ENCODE measurements at regions not wholly inside any gene's neighbourhood (a gene's known extent, or its start where the extent isn't known, plus 50 kb on each side); places are given as distances from the start of the nearest gene placed in this dataset.

- WGBS, 2 donors, result 63 to 70% methylated on average over 4 of the region's 4 CpGs
Observed at GRCh38 chr11:116072133-116072532, 567.9 kb upstream of the CADM1 start.

DNA sequence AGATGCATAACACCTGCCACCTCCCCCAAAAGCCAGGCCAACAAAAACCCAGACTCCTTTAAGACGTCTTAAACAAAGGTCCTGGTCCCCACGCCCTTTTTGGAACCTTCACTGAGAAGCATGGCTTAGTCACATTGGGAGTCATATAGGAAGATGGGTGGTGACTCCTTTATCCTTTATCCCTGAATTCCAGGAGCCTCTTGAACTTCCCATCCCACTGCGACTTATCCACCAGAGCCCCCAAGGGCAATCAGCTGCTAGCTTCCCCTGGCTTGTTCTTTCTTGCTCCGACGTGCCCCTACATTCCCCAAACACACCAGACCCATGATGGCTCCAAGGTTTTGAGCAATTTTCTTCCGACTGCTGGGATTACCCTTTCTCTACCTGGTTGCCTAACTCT is 567.0 kb upstream of the CADM1 start:
- WGBS, 2 donors, result 84 to 86% methylated on average over 6 of the region's 6 CpGs
- no peaks in the 10 kb centered on the region for H3K27me3 ChIP-seq
- DNase-seq, result no peak
- H3K27ac ChIP-seq, result no peak overlapping the region
- no peaks in the 10 kb centered on the region for H3K9me3 ChIP-seq
- H3K4me1 ChIP-seq, result no peaks in the 10 kb centered on the region
- H3K36me3 ChIP-seq (ENCODE audit: low read depth, missing control alignments), result no peaks in the 10 kb centered on the region
- TF ChIP-seq CTCF (IDR thresholded peaks at IDR 0.05), result no peak
- no peak for TF ChIP-seq POLR2A (IDR thresholded peaks at IDR 0.05)
- H3K4me3 ChIP-seq, result no peak overlapping the region
- intact Hi-C loops (cut with DNase I; ENCODE audit: low total_unique reads), result no loop called here

More at GRCh38 chr11:116072133-116072532, 567.9 kb upstream of the CADM1 start:
- H3K4me1 ChIP-seq, result no peaks in the 10 kb centered on the region
- DNase-seq, result no peak
- intact Hi-C loops (cut with DNase I; ENCODE audit: low total_unique reads), result no loop called here
- H3K27ac ChIP-seq, result no peak overlapping the region
- no peaks in the 10 kb centered on the region for H3K36me3 ChIP-seq (ENCODE audit: low read depth, missing control alignments)
- H3K4me3 ChIP-seq, result no peak overlapping the region
- no peaks in the 10 kb centered on the region for H3K9me3 ChIP-seq
- TF ChIP-seq CTCF (IDR thresholded peaks at IDR 0.05) (no peak), POLR2A (IDR thresholded peaks at IDR 0.05) (no peak)
- H3K27me3 ChIP-seq, result no peaks in the 10 kb centered on the region

DNA sequence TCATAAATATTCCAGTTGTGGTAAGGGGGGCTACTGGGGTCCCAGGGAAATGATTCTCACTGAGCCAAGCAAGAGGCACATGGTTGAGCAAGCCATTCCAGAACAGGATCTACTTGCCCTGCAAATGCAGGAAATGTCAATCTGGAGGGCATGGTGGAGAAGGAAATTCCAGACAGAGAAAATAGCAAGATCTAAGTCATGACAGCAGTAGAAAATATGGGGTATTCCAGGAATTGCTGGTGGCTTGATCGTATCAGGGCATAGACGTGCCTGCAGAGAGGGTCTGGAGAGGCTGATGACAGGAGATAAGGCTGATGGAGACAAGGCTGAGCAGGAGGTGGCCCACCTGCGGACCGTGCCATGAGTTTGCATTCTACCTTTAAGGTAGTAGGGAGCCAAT is 566.3 kb upstream of the CADM1 start:
- Histone ChIP-seq H3K27ac (no peak overlapping the region), H3K9me3 (no peaks in the 10 kb centered on the region), H3K4me1 (no peaks in the 10 kb centered on the region), H3K27me3 (no peaks in the 10 kb centered on the region), H3K4me3 (no peak overlapping the region), H3K36me3 (ENCODE audit: low read depth, missing control alignments) (no peaks in the 10 kb centered on the region)
- TF ChIP-seq POLR2A (IDR thresholded peaks at IDR 0.05) (no peak), CTCF (IDR thresholded peaks at IDR 0.05) (no peak)
- no peak for DNase-seq
- WGBS, 2 donors, result 64 to 79% methylated on average over 4 of the region's 4 CpGs
- intact Hi-C loops (cut with DNase I; ENCODE audit: low total_unique reads), result no loop called here

- TF ChIP-seq CTCF (IDR thresholded peaks at IDR 0.05), result no peak
- TF ChIP-seq POLR2A (IDR thresholded peaks at IDR 0.05), result no peak
- intact Hi-C loops (cut with DNase I; ENCODE audit: low total_unique reads), result no loop called here
Observed at GRCh38 chr11:116066777-116067176, 562.6 kb upstream of the CADM1 start.

GRCh38 chr11:116065986-116066385 is 561.8 kb upstream of the CADM1 start:
- Histone ChIP-seq H3K27ac (no peak overlapping the region), H3K4me1 (no peaks in the 10 kb centered on the region), H3K4me3 (no peak overlapping the region), H3K36me3 (ENCODE audit: low read depth, missing control alignments) (no peaks in the 10 kb centered on the region), H3K9me3 (no peaks in the 10 kb centered on the region), H3K27me3 (no peaks in the 10 kb centered on the region)
- no peak for DNase-seq
- 93 to 94% methylated on average over 8 of the region's 8 CpGs for WGBS, 2 donors
- TF ChIP-seq POLR2A (IDR thresholded peaks at IDR 0.05) (no peak), CTCF (IDR thresholded peaks at IDR 0.05) (no peak)
- intact Hi-C loops (cut with DNase I; ENCODE audit: low total_unique reads), result no loop called here

More at GRCh38 chr11:116066777-116067176, 562.6 kb upstream of the CADM1 start:
- no peaks in the 10 kb centered on the region for H3K36me3 ChIP-seq (ENCODE audit: low read depth, missing control alignments)
- no peaks in the 10 kb centered on the region for H3K9me3 ChIP-seq
- H3K4me1 ChIP-seq, result no peaks in the 10 kb centered on the region
- no peak for DNase-seq
- no peak overlapping the region for H3K4me3 ChIP-seq
- 92 to 96% methylated on average over 6 of the region's 6 CpGs for WGBS, 2 donors
- no peaks in the 10 kb centered on the region for H3K27me3 ChIP-seq
- no peak overlapping the region for H3K27ac ChIP-seq
